Colonic mucosa (tissue), 4 donors: ENCODE measurements at regions not wholly inside any gene's neighbourhood (a gene's known extent, or its start where the extent isn't known, plus 50 kb on each side); places are given as distances from the start of the nearest gene placed in this dataset.

Experiments
- DNase-seq: peaks from one replicate; pipeline ENCODE4 v3.0.0-alpha.2; 2020
- H3K27ac ChIP-seq: fragments of 200-600 bp; one replicate; pipeline ENCODE4 v1.8.0; 2021
- H3K27me3 ChIP-seq: fragments of 200-600 bp; one replicate; pipeline ENCODE4 v1.8.0; 2021
- H3K36me3 ChIP-seq: fragments of 200-600 bp; one replicate; pipeline ENCODE4 v1.8.0; 2021
- H3K4me1 ChIP-seq: fragments of 200-600 bp; one replicate; pipeline ENCODE4 v1.8.0; 2021; ENCODE audit warnings: mild to moderate bottlenecking
- H3K4me3 ChIP-seq: fragments of 200-600 bp; one replicate; pipeline ENCODE4 v1.8.0; 2021
- H3K9ac ChIP-seq, 2 donors: one replicate each; pipeline ENCODE4 v1.7.0; 2013; ENCODE audit warnings: control low read depth in 2 of 2, low read depth in 2 of 2, low read length in 2 of 2
- H3K9me3 ChIP-seq: fragments of 200-600 bp; one replicate; pipeline ENCODE4 v1.8.0; 2021
- intact Hi-C: fragments of 100-400 bp; cut with DNase I; formaldehyde crosslinking; loops from one replicate; pipeline ENCODE4 v1.14.1; 2022
- TF ChIP-seq, protein P1 (sequence below): fragments of 200-600 bp; IDR thresholded peaks from one replicate; pipeline ENCODE4 v1.8.0; 2022; ENCODE audit warnings: antibody characterized with exemption, mild to moderate bottlenecking
- donor health status: healthy.
- donor health status: DM: no; HTN: no; CAD: no.
- donor health status: DM: no; HTN: no; CAD: no.

DNA sequence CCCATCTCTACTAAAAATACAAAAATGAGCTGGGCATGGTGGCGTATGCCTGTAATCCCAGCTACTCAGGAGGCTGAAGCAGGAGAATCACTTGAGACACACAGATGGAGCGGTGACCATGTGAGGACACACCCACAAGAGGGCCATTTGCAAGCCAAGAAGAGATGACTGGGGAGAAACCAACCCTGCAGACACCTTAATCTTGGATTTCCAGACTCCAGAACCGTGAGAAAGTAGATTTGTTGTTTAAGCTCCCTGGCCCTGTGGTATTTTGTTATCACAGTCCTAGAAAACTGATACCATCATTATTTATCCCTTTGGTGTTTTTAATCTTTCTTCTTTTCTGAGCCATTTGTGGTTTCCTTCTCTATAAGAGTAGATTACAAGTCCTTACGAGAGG, 88.6 kb upstream of the ID2 start:
- TF ChIP-seq, protein P1, sequence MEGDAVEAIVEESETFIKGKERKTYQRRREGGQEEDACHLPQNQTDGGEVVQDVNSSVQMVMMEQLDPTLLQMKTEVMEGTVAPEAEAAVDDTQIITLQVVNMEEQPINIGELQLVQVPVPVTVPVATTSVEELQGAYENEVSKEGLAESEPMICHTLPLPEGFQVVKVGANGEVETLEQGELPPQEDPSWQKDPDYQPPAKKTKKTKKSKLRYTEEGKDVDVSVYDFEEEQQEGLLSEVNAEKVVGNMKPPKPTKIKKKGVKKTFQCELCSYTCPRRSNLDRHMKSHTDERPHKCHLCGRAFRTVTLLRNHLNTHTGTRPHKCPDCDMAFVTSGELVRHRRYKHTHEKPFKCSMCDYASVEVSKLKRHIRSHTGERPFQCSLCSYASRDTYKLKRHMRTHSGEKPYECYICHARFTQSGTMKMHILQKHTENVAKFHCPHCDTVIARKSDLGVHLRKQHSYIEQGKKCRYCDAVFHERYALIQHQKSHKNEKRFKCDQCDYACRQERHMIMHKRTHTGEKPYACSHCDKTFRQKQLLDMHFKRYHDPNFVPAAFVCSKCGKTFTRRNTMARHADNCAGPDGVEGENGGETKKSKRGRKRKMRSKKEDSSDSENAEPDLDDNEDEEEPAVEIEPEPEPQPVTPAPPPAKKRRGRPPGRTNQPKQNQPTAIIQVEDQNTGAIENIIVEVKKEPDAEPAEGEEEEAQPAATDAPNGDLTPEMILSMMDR = no peak
- Histone ChIP-seq H3K4me3 (no peak overlapping the region), H3K9ac (no peak overlapping the region), H3K27ac (no peak overlapping the region), H3K27me3 (no peaks in the 10 kb centered on the region), H3K36me3 (no peaks in the 10 kb centered on the region), H3K4me1 (no peaks in the 10 kb centered on the region), H3K9me3 (no peaks in the 10 kb centered on the region)
- intact Hi-C loops = no loop called here
- no peak for DNase-seq

DNA sequence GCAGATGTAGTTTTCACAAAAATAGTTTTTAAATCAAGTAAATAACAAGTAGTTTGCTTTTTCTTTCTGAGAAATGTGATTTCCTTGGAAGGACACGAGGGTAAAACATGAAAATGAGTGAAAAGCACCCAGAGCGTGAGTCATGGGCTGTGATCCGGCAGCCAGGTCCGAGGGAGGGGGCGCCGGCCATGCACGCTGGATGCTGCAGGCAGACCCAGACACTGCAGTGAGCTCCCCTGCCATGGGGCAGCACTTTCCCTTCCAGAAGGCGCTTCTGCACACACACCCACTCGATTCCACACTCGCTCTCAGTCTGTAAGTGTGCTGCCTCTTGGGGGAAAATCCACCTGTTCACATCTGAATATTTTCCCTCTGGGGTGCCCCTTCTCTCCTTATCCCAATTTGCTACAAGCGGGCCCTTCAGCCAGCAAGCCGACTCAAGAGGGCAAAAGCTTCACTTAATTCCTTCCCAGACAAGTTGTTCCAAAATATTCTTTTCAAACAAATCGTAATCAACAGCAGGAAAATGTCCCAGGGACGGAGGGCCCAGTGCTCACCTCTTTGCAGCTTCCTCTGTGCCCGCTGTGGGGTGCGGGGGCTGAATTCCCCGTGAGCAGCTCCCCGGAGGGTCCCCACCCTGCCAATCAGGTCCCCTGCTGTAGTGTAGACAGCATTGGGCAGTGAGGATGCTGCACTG, 87.0 kb upstream of the ID2 start:
- intact Hi-C loops = no loop called here
- no peak for DNase-seq
- H3K9ac ChIP-seq = no peak overlapping the region
- H3K27ac ChIP-seq = no peak overlapping the region
- H3K27me3 ChIP-seq = no peaks in the 10 kb centered on the region
- TF ChIP-seq, protein P1 = no peak
- H3K4me1 ChIP-seq = no peaks in the 10 kb centered on the region
- H3K4me3 ChIP-seq = no peak overlapping the region
- H3K9me3 ChIP-seq = no peaks in the 10 kb centered on the region
- H3K36me3 ChIP-seq = no peaks in the 10 kb centered on the region

DNA sequence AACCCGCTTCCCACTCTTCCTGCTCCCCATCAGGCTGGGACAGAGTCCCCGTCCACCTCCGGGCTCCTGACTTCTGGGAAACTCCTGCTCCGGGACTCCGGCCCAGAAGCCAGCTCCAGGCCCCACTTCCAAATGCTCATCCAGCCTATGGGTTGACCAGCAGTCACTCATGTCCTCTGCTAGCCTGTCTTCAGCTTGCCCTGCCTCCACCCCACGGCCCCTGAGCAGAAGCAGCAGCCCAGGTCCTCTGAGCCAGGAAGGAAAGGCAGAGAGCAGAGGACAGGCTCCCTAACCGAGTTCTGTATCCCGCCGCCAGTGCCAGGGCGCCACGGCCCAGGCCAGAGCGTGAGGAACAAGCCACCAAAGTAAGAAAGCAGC, 86.4 kb upstream of the ID2 start:
- Histone ChIP-seq H3K9ac (no peak overlapping the region), H3K4me3 (no peak overlapping the region), H3K4me1 (no peaks in the 10 kb centered on the region), H3K36me3 (no peaks in the 10 kb centered on the region), H3K27ac (no peak overlapping the region), H3K27me3 (no peaks in the 10 kb centered on the region), H3K9me3 (no peaks in the 10 kb centered on the region)
- no peak for DNase-seq
- intact Hi-C loops = no loop called here
- TF ChIP-seq, protein P1 = no peak

DNA sequence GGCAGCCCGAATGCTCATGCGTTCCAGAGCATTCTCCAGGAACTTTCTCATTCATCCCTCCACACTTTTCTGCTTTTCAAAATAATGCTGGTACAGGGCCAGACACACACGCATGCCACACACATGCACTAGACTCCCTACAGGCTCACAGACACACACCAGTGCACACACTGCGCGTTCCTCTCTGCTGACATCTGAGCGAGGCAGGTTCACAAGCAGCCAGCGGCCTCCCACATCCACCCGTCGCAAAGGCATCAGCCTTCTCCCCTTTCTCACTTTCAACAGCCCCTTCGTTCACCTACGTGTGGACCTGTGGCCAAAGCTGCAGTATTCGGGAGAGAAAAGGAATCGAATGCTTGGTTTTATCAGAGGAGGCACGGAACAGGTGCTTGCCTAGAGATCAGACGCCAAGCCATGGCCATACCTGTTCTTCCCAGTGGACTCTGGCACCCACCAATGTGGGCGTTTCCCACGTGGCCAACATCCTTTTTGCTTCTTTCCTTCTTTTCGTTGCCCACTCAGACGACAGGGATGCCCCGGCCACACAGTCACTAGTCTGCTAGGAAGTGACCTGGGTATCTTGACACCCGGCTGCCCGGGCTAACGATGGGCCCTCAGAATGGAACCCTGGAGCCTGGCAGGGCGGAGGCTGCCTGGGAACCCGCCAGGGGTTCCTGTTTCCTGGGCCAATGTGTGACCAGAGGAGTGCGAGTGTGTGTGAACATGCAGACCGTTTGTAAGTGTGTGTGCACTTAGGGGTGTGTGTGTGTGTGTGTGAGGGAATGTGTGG, 85.8 kb upstream of the ID2 start:
- Histone ChIP-seq H3K27me3 (no peaks in the 10 kb centered on the region), H3K36me3 (no peaks in the 10 kb centered on the region), H3K27ac (no peak overlapping the region), H3K4me1 (no peaks in the 10 kb centered on the region), H3K4me3 (no peak overlapping the region), H3K9me3 (no peaks in the 10 kb centered on the region), H3K9ac (no peak overlapping the region)
- no peak for DNase-seq
- TF ChIP-seq, protein P1 = no peak
- intact Hi-C loops = no loop called here

DNA sequence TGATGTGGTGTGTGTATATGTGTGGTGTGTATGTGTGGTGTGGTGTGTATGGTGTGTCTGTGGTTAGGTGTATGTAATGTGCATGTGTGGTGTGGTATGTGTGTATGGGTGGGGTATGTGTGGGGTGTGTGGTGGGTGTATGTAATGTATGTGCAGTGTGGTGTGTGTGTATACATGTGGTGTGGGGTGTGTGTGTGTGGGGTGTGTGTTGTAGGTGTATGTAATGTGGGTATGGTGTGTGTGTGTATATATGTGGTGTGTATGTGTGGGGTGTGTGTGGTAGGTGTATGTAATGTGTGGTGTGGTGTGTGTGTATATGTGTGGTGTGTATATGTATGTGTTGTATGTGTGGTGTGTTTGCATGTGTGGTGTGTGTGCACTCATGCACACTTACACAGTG, 84.8 kb upstream of the ID2 start:
- H3K9ac ChIP-seq = no peak overlapping the region
- no peak for DNase-seq
- intact Hi-C loops = no loop called here

More for the DNA sequence above, 84.8 kb upstream of the ID2 start:
- TF ChIP-seq, protein P1 = no peak
- Histone ChIP-seq H3K4me3 (no peak overlapping the region), H3K27ac (no peak overlapping the region), H3K4me1 (no peaks in the 10 kb centered on the region), H3K9me3 (no peaks in the 10 kb centered on the region), H3K36me3 (no peaks in the 10 kb centered on the region), H3K27me3 (no peaks in the 10 kb centered on the region)
